Tongue (tissue), 1 donor: ENCODE measurements at regions not wholly inside any gene's neighbourhood (a gene's known extent, or its start where the extent isn't known, plus 50 kb on each side); places are given as distances from the start of the nearest gene placed in this dataset.

ENCODE experiments used
- DNase-seq: peaks from one replicate; pipeline ENCODE4 v3.0.0-alpha.2; 2015

GRCh38 chr2:188065386-188065785, 226.3 kb upstream of the GULP1 start:
- no peak for DNase-seq

GRCh38 chr2:188068093-188068492, 223.6 kb upstream of the GULP1 start:
- no peak for DNase-seq

GRCh38 chr2:188076149-188077056, 215.3 kb upstream of the GULP1 start:
- DNase-seq: peak; percentile 24

GRCh38 chr2:188077757-188078156, 213.9 kb upstream of the GULP1 start:
- DNase-seq: no peak

GRCh38 chr2:188078534-188078933, 213.1 kb upstream of the GULP1 start:
- no peak for DNase-seq

- DNase-seq: no peak
Observed at GRCh38 chr2:188079196-188079595, 212.5 kb upstream of the GULP1 start.

GRCh38 chr2:188085421-188085820, 206.3 kb upstream of the GULP1 start:
- DNase-seq: no peak

GRCh38 chr2:188089901-188090300, 201.8 kb upstream of the GULP1 start:
- DNase-seq: peak; percentile 18

- DNase-seq: no peak
Observed at GRCh38 chr2:188091220-188091619, 200.5 kb upstream of the GULP1 start.

- no peak for DNase-seq
Observed at GRCh38 chr2:188092734-188093133, 198.9 kb upstream of the GULP1 start.

GRCh38 chr2:188096910-188097309, 194.8 kb upstream of the GULP1 start:
- no peak for DNase-seq

- no peak for DNase-seq
Observed at GRCh38 chr2:188102881-188103280, 188.8 kb upstream of the GULP1 start.

GRCh38 chr2:188114014-188114413, 177.7 kb upstream of the GULP1 start:
- DNase-seq: no peak

- DNase-seq: no peak
Observed at GRCh38 chr2:188117706-188118105, 174.0 kb upstream of the GULP1 start.

- DNase-seq: no peak
Observed at GRCh38 chr2:188118431-188118830, 173.2 kb upstream of the GULP1 start.

GRCh38 chr2:188119112-188119838, 172.4 kb upstream of the GULP1 start:
- DNase-seq: no peak

- peak; percentile 9 for DNase-seq
Observed at GRCh38 chr2:188122985-188123384, 168.7 kb upstream of the GULP1 start.

- no peak for DNase-seq
Observed at GRCh38 chr2:188129677-188130076, 162.0 kb upstream of the GULP1 start.

- DNase-seq: no peak
Observed at GRCh38 chr2:188130317-188130716, 161.4 kb upstream of the GULP1 start.

GRCh38 chr2:188131281-188131680, 160.4 kb upstream of the GULP1 start:
- DNase-seq: no peak

- DNase-seq: peak; percentile 83
Observed at GRCh38 chr2:188132385-188132784, 159.3 kb upstream of the GULP1 start.

- no peak for DNase-seq
Observed at GRCh38 chr2:188134241-188134640, 157.4 kb upstream of the GULP1 start.

GRCh38 chr2:188138313-188138712, 153.4 kb upstream of the GULP1 start:
- no peak for DNase-seq

GRCh38 chr2:188142088-188142487, 149.6 kb upstream of the GULP1 start:
- DNase-seq: no peak
